Keratinocyte (primary cell): ENCODE measurements at regions not wholly inside any gene's neighbourhood (a gene's known extent, or its start where the extent isn't known, plus 50 kb on each side); places are given as distances from the start of the nearest gene placed in this dataset.

Experiments used
- DNase-seq: peaks from one replicate; pipeline ENCODE4 v3.0.0-alpha.2; 2011; ENCODE audit warnings: low read depth, missing footprints, low spot score
- FAIRE-seq: peaks from 2 replicates; lab custom pipeline; 2011; peaks lifted over from hg19 to GRCh38; lab: Jason Lieb, UNC
- H2AFZ ChIP-seq: 2 replicates; pipeline ENCODE4 v1.6.0; 2012; ENCODE audit warnings: low read length, control low read depth, inconsistent platforms; ENCODE audit not compliant: control insufficient read depth
- H3K27ac ChIP-seq: 2 replicates; pipeline ENCODE4 v1.5.1; 2011; ENCODE audit warnings: low read length; ENCODE audit not compliant: control insufficient read depth, insufficient read depth
- H3K27me3 ChIP-seq: 3 replicates; pipeline ENCODE4 v1.6.0; 2011; ENCODE audit warnings: low read length; ENCODE audit not compliant: control insufficient read depth, insufficient read depth; ENCODE audit errors: extremely low read depth
- H3K36me3 ChIP-seq, 2 experiments: 2 replicates in 1 of 2; 3 replicates in 1 of 2; pipeline ENCODE4 v1.5.1; 2011; ENCODE audit warnings: low read length in 2 of 2, mild to moderate bottlenecking in 1 of 2; ENCODE audit not compliant: control insufficient read depth in 2 of 2, insufficient read depth in 2 of 2; ENCODE audit errors: extremely low read depth in 1 of 2
- H3K4me1 ChIP-seq: 3 replicates; pipeline ENCODE4 v1.5.1; 2011; ENCODE audit warnings: low read length; ENCODE audit not compliant: control insufficient read depth, insufficient read depth; ENCODE audit errors: extremely low read depth
- H3K4me2 ChIP-seq: 3 replicates; pipeline ENCODE4 v1.6.0; 2011; ENCODE audit warnings: low read depth, low read length; ENCODE audit not compliant: control insufficient read depth, insufficient read depth; ENCODE audit errors: extremely low read depth
- H3K4me3 ChIP-seq, 3 experiments: fragments of 200-600 bp in 1 of 3; sonication (generic) in 1 of 3; 2 replicates in 2 of 3; 3 replicates in 1 of 3; pipeline ENCODE4 v1.5.1; 2011 to 2016; ENCODE audit warnings: low read length in 3 of 3, mild to moderate bottlenecking in 3 of 3, control low read depth in 2 of 3, inconsistent platforms in 1 of 3, low read depth in 1 of 3, mixed read lengths in 1 of 3, mixed run types in 1 of 3, moderate library complexity in 1 of 3; ENCODE audit not compliant: control insufficient read depth in 2 of 3, insufficient read depth in 2 of 3; ENCODE audit errors: extremely low read depth in 1 of 3
- H3K79me2 ChIP-seq: 2 replicates; pipeline ENCODE4 v1.6.0; 2012; ENCODE audit warnings: low read length; ENCODE audit not compliant: control insufficient read depth, insufficient read depth
- H3K9ac ChIP-seq: 3 replicates; pipeline ENCODE4 v1.6.0; 2011; ENCODE audit warnings: low read length; ENCODE audit not compliant: control insufficient read depth, insufficient read depth; ENCODE audit errors: extremely low read depth
- H3K9me1 ChIP-seq: 3 replicates; pipeline ENCODE4 v1.6.0; 2011; ENCODE audit warnings: low read length; ENCODE audit not compliant: control insufficient read depth, insufficient read depth; ENCODE audit errors: extremely low read depth
- H3K9me3 ChIP-seq: 2 replicates; pipeline ENCODE4 v1.5.1; 2012; ENCODE audit warnings: low read depth, low read length; ENCODE audit not compliant: control insufficient read depth
- H4K20me1 ChIP-seq: 3 replicates; pipeline ENCODE4 v1.6.0; 2011; ENCODE audit warnings: low read length; ENCODE audit not compliant: control insufficient read depth, insufficient read depth; ENCODE audit errors: extremely low read depth
- CTCF ChIP-seq, 3 experiments: IDR thresholded peaks in 1 of 3; conservative IDR thresholded peaks in 1 of 3; optimal IDR thresholded peaks in 1 of 3; 2 replicates in 2 of 3; 3 replicates in 1 of 3; pipeline versions ENCODE3 to v1.5.1; 2011; ENCODE audit warnings: low read length in 3 of 3, mild to moderate bottlenecking in 3 of 3, moderate library complexity in 2 of 3, control low read depth in 1 of 3, inconsistent platforms in 1 of 3; ENCODE audit not compliant: insufficient read depth in 2 of 3; ENCODE audit errors: extremely low read depth in 1 of 3
- EZH2 ChIP-seq: IDR thresholded peaks from one replicate; pipeline ENCODE4 v1.6.1; 2012; ENCODE audit warnings: inconsistent platforms, mild to moderate bottlenecking, low read length, moderate library complexity
- dilution Hi-C: fragments of 300-500 bp; cut with MboI; formaldehyde crosslinking; loops from one replicate; pipeline ENCODE4 v1.7.0; 2020; ENCODE audit warnings: low sequenced_read_pairs; ENCODE audit not compliant: extremely low pct_ligation_motif_present

- H4K20me1 ChIP-seq, result no peaks in the 10 kb centered on the region
- no peaks in the 10 kb centered on the region for H3K9me3 ChIP-seq
- H3K4me3 ChIP-seq, result no peak overlapping the region
- no peak for TF ChIP-seq CTCF (optimal IDR thresholded peaks at IDR 0.05 in 1 of 3, IDR thresholded peaks at IDR 0.05 in 1 of 3, conservative IDR thresholded peaks at IDR 0.05 in 1 of 3; ENCODE audit: extremely low read depth in 1 of 3, insufficient read depth in 2 of 3, low read length in 3 of 3)
- TF ChIP-seq EZH2, result no peak
- no peaks in the 10 kb centered on the region for H3K79me2 ChIP-seq
- no peaks in the 10 kb centered on the region for H3K9me1 ChIP-seq
- H3K4me1 ChIP-seq, result no peaks in the 10 kb centered on the region
- H3K27ac ChIP-seq, result no peak overlapping the region
- DNase-seq (no peak), FAIRE-seq (no peak)
- no peaks in the 10 kb centered on the region for H3K36me3 ChIP-seq
- no peak overlapping the region for H2AFZ ChIP-seq
- H3K27me3 ChIP-seq, result peaks cover 2% of the 10 kb centered on the region
- dilution Hi-C loops, result no loop called here
- no peak overlapping the region for H3K4me2 ChIP-seq
- H3K9ac ChIP-seq, result no peak overlapping the region
Measured at GRCh38 chr1:212549503-212550017, 59.0 kb upstream of the ATF3 start.

- FAIRE-seq (no peak), DNase-seq (no peak)
- Histone ChIP-seq H3K9me3 (no peaks in the 10 kb centered on the region), H3K27ac (no peak overlapping the region), H3K79me2 (no peaks in the 10 kb centered on the region), H3K4me2 (no peak overlapping the region), H4K20me1 (no peaks in the 10 kb centered on the region), H3K9ac (no peak overlapping the region), H2AFZ (no peak overlapping the region), H3K4me1 (no peaks in the 10 kb centered on the region), H3K4me3 (no peak overlapping the region), H3K9me1 (no peaks in the 10 kb centered on the region), H3K27me3 (peaks cover 2% of the 10 kb centered on the region), H3K36me3 (no peaks in the 10 kb centered on the region)
- dilution Hi-C loops, result no loop called here
- TF ChIP-seq EZH2 (no peak), CTCF (optimal IDR thresholded peaks at IDR 0.05 in 1 of 3, IDR thresholded peaks at IDR 0.05 in 1 of 3, conservative IDR thresholded peaks at IDR 0.05 in 1 of 3; ENCODE audit: extremely low read depth in 1 of 3, insufficient read depth in 2 of 3, low read length in 3 of 3) (no peak)
Measured at GRCh38 chr1:212551929-212552328, 56.6 kb upstream of the ATF3 start.
